ENCODE measurements at regions not wholly inside any gene's neighbourhood (a gene's known extent, or its start where the extent isn't known, plus 50 kb on each side); places are given as distances from the start of the nearest gene placed in this dataset.
"Not testable (repeated sequence)": the region's sequence is repeated elsewhere in the genome, so short reads cannot be mapped to it uniquely, and the experiment has no call there.

DNA sequence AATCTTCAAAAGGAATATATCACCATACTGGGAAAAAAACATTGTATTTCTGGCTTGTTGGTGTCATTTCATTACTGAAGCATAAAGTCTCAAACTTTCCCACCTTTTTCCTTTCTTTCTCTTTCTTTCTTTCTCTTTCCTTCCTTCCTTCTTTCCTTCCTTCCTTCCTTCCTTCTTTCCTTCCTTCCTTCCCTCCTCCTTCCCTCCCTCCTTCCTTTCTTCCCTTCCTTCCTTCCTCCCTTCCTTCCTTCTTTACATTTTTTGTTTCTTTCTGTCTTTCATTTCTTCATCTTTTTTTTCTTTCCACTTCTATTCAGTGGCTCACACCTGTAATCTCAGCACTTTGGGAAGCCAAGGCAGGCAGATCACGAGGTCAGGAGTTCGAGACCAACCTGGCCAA lies 1160.7 kb downstream of the PCDH7 start:
- not testable (repeated sequence) for DNase-seq

DNA sequence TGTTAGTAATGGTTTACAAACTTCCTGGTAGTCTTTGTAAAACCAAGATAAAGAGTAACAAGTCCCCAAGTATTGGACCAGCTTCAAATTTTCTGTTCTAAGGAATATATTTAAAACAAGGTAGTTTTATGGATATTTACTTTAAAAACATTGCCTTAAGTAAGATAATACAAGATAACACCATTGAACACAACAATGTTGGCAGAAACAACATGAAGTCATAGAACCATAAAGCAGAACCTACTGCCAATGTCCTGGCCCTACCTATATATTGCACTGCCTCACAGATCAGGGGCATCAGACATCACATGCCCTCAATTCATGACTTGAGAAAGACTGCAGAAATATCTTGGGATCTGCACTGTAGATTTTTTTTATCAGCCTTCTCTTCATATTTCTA lies 1176.2 kb downstream of the PCDH7 start:
- DNase-seq = no peak

DNA sequence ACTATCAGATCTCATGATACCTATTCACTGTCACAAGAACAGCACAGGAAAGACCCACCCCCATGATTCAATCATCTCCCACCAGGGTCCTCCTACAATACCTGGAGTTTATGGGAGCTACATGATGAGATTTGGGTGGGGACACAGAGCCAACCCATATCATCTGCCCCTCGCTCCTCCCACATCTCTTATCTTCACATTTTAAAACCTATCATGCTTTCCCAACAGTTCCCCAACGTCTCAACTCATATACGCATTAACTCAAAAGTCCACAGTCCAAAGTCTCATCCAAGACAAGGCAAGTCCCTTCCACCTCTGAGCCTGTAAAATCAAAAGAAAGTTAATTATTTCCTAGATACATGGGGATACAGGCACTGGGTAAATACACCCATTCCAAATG lies 1185.2 kb downstream of the PCDH7 start:
- DNase-seq = no peak

DNA sequence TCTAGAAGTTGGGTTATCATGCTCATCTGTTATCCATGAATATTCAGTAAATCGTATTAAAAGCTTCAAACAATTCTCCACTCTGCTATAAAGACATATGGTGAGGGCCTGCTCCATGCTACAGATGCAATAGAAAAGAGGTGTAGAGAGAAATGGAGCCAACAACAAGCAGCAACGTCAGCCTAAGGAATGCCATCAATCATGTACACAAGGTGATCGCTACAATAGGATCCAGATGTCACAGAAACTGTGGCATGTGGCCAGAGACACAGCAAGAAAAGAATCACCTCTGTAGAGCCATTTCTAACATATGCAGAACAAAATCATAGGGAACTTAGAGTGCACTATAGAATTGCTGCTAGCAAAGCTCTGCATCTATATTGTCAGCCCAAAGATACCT lies 1188.1 kb downstream of the PCDH7 start:
- DNase-seq = no peak

DNA sequence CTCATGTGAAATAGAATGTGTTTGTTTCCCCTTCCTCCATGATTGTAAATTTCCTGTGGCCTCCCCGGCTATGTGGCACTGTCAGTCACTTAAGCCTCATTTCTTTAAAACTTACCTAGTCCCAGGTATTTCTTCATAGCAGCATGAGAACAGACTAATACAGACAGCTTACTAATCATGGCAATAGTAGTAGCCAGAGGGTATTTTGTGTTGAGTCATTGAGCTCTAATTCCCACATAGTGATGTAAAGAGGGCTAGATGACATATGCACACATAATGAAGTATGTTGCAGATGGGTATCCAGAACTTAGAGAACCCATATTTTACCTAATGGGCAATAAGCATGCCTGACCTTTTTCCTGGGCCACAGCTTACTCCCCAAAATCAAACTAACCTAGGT lies 1197.2 kb downstream of the PCDH7 start:
- no peak for DNase-seq

DNA sequence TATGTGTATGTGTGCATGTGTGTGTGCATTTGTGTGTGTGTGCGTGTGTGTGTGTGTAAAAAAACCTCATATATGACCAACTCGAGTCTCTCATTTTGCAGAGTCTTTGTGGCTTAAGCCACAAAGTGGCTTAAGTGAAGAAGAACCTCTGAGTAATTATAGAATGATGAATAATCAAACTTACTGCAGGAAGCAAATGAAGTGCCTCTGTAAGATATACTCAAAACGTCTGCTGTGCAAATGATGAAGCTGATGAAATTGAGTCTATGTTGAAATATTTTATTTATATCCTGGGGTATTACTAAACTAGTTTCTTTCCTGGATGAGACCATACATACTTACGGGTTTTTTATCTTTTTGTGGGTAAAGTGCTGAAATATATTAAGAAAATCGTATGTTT lies 1198.7 kb downstream of the PCDH7 start:
- no peak for DNase-seq

DNA sequence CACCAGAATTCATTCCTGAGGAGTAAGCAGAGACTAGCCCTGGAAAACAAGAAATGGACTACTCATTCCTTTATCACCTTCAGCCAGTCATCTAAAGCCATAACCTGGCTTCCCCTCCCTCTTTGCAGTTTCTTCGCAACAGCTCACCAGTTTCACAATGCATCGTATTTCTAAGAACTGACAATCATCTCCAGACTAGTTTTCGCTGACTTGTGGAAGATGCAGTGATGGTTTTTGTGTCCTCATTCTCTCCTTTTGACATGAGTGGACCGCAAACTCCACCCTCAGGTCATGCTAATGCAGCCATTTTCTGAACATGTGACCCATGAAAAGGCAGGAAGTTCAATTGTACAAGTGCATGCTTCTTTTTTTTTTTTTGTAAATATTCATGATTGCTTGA lies 1203.5 kb downstream of the PCDH7 start:
- no peak for DNase-seq

DNA sequence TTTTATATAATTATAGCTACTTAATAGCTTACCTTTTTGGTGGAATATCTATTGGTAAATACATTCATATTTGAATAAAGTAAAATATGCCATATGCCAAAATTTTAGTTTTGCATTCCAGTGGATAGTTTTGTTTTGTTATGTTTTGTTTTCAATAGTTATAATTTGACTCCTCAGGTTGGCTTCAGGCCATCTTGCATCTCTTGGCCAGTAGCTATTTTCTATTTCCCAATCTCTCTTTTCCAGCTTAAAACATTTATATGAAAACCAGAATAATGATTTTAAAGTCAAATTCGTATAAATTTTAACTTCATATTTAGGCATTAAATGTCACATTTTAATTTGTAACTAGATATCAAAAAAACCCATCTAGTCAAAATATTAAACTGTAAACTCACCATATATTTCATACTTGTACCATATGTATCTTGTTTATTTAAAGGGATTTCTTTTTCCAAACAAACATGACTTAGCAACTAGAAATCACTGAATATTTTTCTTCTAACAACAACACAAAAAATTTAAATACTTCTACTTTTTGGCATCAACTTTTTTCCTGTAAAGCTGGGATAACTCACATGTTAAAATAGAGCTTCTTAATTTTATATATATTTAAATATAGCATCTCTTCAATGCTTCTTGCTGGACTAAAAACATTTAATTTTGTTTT lies 1209.6 kb downstream of the PCDH7 start:
- no peak for DNase-seq

DNA sequence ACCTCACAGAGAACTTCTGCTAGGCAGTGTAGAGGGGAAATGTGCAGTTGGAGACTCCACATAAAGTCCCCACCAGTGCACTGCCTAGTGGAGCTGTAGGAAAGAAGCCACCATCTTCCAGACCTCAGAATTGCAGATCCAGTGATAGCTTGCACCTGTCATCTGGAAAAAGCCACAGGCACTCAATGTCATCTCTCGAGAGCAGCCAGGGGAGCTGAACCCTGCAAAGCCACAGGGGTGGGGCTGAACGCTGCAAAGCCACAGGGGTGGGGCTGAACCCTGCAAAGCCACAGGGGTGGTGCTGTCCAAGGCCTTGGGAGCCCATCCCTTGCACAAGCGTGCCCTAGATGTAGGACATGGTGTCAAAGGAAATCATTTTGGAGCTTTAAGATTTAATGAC lies 1226.3 kb downstream of the PCDH7 start:
- no peak for DNase-seq

DNA sequence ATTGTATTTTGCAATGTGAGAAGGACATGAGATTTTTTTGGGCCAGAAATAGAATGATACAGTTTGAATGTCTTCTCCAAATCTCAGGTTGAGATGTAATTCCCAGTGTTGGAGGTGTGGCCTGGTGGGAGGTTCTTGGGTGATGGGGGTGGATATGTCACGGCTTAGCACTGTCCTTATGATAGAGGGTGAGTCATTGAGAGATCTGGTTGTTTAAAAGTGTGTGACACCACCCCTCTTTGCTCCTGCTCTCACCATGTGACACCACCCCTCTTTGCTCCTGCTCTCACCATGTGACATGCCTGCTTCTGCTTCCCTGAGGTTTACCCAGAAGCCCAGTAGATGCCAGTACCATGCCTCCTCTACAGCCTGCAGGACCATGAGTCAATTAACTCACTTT lies 1226.9 kb downstream of the PCDH7 start:
- no peak for DNase-seq

DNA sequence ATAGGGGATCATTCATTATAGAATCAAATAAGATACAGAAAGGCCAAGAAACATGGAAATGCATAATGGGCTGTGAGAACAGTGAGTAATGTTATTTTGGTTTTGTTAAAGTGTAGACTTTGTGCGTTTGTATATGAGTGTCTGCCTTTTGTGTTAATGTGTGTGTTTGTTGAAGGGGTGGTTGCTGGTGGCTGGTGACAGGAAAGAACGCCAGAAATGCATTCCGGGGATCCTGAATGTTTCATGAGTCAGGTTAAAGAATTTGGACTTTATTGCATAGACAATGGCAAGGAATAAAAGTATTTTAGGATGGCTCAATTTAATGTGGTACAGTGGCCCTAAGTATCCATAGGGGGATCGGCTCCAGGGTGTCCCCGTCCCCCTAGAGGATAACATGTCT lies 1228.9 kb downstream of the PCDH7 start:
- no peak for DNase-seq

DNA sequence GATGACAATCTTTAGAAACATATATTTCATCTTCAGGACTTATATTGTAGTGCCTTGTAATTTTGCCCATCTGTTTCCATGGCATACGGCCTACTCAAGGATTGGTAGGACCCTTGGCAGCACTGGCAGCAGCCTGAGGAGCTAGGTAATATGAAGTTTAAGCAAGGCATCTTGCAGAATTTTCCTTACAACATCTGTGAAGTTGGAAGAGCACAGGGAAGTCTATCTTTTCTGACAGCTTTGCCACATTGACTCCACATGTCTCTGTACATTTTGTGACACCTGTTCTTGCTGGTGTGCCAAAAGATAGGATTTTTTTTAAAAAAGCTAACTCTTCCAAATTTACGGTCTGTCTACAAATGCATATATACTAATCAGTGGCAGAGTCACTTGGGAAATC lies 1235.2 kb downstream of the PCDH7 start:
- no peak for DNase-seq

DNA sequence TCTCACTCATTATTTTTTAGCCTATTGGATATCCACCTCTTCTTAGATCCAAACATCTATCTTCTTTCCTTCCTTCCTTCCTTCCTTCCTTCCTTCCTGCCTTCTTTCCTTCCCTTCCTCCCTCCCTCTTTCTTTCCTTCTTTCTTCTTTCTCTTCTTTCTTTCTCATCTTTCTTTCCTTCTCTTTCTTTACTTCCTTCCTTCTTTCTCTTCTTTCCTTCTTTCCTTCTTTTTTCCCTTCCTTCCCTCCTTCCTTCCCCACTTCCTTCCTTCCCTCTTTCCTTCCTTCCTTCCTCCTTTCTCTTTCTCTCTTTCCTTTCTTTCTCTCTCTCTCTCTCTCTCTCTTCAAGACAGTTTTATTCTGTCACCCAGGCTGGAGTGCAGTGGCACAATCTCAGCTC lies 1239.8 kb downstream of the PCDH7 start:
- DNase-seq = no peak

DNA sequence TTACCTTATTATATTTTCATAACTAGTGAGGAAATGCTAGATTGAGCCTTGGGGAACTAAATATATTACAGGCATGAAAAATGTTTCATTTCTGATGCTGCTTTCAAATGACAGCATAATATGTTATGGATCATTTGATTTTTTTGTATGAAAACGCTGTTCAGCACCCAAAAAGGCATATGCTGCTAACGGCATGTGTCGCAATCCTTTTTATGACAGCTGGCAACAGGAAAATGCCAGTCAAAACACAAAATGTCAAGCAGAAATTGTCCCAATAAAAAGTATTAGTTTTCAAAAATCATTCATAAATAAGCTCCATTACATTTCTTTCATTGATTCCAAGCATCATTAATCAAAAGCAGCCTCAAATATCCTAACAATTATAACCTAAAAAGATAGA lies 1244.5 kb downstream of the PCDH7 start:
- no peak for DNase-seq

DNA sequence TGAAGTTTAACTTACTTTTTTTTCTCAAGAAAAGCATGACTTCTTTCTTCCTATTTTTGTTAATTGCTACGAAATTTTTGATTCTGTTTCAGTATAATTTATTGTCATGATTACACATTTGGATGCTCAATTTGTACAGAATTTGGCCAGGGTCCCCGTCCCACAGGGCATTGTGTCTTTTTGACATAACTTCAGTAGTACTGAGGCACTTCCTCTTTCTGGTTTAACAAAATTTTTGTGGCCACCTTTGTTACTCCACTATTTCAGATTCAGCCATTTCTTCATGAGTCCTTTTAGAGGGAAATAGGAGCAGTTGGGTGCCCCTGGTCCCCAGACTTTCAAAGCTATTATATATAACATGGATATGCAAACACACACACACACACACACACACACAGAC lies 1248.7 kb downstream of the PCDH7 start:
- DNase-seq = no peak

DNA sequence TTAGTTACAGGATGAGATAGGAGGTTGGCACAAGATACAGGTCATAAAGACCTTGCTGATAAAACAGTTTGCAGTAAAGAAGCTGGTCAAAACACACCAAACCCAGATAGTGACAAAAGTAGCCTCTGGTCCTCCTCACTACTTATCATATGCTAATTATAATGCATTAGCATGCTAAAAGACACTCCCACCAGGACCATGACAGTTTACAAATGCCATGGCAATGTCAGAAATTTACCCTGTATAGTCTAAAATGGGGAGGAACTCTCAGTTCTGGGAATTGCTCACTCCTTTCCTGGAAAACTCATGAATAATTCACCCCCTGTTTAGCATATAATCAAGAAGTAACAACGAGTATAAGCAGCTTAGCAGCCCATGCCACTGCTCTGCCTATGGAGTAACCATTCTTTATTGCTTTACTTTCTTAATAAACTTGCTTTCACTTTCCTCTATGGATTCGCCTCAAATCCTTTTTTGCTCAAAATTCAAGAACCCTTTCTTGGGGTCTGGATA lies 1254.4 kb downstream of the PCDH7 start:
- DNase-seq = no peak

DNA sequence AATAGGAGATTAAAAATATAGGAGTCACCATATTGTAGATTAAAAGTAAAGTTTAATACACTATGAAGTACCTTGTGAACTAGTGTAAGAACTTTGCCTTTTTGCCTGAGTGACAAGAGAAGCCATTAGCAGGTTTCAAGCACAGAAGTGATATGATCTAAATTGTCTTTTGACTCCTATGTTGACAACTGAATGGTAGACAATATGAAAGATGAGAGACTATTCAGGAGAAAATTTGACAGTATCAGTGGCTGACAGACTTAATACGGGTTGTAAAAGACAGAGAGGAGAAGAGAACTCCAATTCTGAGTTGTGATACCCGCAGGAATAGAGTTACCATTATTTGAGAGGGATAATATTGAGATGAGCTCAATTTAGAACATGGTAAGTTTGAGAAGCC lies 1259.8 kb downstream of the PCDH7 start:
- no peak for DNase-seq

DNA sequence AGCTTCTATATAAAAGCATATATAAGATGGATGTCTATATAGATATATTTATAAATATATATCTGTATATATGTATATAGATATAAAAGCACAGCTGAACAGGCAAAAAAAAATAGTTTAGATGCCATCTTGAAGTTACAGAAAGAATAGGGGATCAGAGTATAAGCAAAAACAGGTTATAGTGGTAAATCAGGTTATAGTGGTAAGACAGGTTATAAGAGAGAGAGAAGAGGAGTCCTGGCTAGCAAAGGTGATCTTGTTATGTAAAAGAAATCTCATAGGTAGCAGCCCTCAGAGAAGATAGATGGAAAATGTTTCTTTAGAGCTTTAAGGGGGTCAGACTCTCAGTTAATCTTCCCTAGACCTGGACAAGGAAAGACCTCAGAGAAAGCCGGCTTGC lies 1263.1 kb downstream of the PCDH7 start:
- no peak for DNase-seq

DNA sequence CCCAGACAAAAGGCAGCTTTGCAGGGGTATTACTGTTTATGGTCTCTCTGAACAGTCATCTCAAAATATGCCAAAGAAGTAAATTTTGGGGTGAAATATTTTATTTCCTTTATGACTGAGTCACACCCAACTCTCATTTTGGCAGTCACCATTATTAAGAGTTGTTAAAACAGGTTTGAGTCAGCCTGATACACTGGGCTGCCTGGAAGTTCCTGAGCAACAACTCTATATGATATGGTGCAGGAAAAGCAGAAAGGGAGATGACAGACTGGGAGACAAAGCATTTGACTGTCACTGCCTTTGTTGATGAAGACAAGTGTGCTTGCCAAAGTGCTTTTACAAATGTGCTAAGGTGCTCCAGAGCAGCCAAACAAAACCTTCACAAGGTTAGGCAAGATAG lies 1263.5 kb downstream of the PCDH7 start:
- no peak for DNase-seq

DNA sequence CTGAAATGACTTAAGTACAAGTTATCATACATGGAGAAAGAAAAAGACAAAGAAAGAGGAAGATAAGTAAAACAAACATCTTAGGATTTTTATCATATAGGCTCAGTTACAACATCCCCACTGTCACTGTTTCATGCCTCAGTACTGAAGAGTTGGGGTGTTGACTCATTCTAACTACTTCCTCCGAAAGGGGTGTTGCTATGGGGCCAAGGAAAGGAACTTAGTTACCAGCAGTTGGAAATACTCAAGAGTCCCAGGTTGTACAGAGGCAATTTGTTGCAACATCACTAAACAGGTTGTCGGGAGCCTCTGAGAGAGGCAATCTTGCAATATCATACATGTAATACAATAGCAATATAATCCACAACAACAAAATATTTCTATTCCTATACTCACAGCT lies 1264.7 kb downstream of the PCDH7 start:
- no peak for DNase-seq

DNA sequence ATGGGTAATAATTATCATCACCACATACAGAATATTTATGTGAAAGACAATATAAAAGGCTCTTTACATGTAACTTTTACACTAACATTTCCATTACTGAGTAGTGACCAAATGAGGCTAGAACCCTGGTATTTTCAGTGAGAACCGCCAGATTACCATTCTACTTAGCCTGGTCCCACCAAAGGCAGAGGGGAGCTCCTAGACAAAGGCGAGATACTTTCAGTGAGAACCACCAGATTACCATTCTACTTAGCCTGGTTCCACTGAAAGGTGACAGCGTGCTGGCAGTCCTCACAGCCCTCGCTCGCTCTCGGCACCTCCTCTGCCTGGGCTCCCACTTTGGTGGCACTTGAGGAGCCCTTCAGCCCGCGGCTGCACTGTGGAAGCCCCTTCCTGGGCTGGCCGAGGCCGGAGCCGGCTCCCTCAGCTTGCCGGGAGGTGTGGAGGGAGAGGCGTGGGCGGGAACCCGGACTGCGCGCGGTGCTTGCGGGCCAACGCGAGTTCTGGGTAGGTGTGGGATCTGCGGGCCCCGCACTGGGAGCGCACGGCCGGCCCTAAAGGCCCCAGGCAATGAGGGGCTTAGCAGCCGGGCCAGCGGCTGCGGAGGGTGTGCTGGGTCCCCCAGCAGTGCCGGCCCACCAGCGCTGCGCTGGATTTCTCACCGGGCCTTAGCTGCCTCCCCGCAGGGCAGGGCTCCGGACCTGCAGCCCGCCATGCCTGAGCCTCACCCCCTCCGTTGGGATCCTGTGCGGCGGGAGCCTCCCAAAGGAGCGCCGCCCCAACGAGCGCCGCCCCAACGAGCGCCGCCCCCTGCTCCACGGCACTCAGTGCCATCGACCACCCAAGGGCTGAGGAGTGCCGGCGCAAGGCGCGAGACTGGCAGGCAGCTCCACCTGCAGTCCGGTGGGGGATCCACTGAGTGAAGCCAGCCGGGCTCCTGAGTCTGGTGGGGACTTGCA lies 1276.1 kb downstream of the PCDH7 start:
- DNase-seq = no peak

DNA sequence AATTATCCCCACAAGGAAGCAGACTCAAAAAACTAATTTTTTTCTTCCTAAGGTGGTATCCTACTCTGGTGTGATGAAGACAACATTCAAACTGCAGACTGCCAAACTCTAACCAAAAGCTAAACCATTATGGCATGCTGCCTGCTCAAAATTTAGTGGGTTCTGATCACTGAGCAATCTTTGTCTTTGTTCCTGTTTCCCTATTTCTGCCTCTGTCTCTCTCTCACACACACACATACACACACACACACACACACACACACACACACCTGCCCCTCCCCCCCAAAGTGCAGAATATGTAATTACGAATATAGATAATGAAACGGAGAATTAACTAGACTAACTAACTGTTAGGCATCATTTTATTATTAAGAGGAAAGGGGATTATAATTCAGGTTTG lies 1278.6 kb downstream of the PCDH7 start:
- DNase-seq = no peak

DNA sequence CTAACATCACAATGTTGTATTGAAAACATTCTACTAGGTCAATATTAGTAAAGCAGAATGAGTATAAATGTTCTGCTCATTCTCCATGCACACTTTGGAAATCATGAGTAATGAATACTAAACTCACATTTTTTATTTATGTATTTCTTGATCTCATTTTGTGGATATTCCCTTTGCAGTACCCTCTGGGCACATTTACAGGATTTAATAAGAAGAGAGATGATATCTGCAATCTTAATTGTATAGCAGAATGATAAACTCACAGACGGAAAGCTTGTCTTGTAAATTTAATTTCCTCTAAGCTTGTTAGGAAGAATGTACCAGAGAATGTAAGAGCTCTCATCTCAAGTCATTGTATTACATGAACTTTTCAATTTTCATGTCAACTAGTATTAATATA lies 1279.7 kb downstream of the PCDH7 start:
- no peak for DNase-seq

DNA sequence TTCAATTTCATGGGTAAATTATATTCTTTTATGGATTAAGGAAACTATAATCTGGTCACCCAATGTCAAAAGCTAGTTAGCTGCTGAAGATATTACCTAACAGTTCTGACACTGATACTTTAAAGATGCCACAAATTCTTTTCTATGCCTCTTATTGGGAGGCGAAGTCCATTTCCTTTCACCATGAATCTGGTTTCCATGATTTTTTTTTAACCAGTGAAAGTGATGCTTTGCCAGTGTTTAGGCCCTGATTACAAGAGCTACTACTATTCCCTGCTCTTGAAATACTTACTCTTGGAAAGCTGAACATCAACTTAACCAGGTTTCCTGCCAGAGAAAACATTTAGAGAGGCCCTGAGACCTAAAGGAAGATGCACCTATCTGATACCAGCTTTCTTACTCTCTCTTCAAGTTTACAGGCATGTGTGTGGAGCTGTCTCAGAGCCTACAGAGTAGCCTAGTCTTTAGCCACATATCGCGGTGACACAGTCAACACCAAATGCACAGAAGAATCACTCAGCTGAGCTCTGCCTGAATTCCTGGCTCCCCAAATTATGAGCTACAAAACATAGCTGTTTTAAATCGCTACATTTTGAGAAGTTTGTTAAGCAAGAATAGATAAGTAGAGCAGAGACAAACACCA lies 1280.8 kb downstream of the PCDH7 start:
- no peak for DNase-seq
